Stomach (tissue), 4 donors: ENCODE measurements at regions not wholly inside any gene's neighbourhood (a gene's known extent, or its start where the extent isn't known, plus 50 kb on each side); places are given as distances from the start of the nearest gene placed in this dataset.

Experiments used
- CTCF ChIP-seq, 7 experiments: fragments of 450-650 bp in 4 of 7; fragments of 200-600 bp in 3 of 7; sonication (generic) in 3 of 7; IDR thresholded peaks; one replicate each; pipeline ENCODE4 v1.5.1; 2016 to 2019; ENCODE audit warnings: antibody characterized with exemption in 7 of 7, control low read depth in 2 of 7, mild to moderate bottlenecking in 1 of 7
- EP300 ChIP-seq: sonication (generic); formaldehyde crosslinking; IDR thresholded peaks from one replicate; pipeline ENCODE4 v1.6.1; 2017; ENCODE audit warnings: antibody characterized with exemption
- POLR2A ChIP-seq, 4 donors: fragments of 450-650 bp; IDR thresholded peaks; one replicate each; pipeline ENCODE4 v1.6.1; 2016; ENCODE audit warnings: antibody characterized with exemption in 4 of 4, control low read depth in 2 of 4, mild to moderate bottlenecking in 1 of 4, moderate library complexity in 1 of 4

- TF ChIP-seq CTCF (IDR thresholded peaks at IDR 0.05): no peak
- no peak for TF ChIP-seq EP300
- no peak for TF ChIP-seq POLR2A (IDR thresholded peaks at IDR 0.05)
Measured at GRCh38 chr5:3517348-3517747, 78.3 kb upstream of the IRX1 start.
